GM20000 (cell line): ENCODE measurements at regions not wholly inside any gene's neighbourhood (a gene's known extent, or its start where the extent isn't known, plus 50 kb on each side); places are given as distances from the start of the nearest gene placed in this dataset.

Experiments used
- DNase-seq: peaks from one replicate; pipeline ENCODE4 v3.0.0; 2012; ENCODE audit warnings: low spot score
- TF ChIP-seq, protein P1 (sequence below): IDR thresholded peaks from 2 replicates; pipeline ENCODE4 v1.5.1; 2012; ENCODE audit warnings: mild to moderate bottlenecking, control low read depth; ENCODE audit errors: extremely low read depth, missing control alignments

GRCh38 chr5:155239803-155240202, 226.2 kb downstream of the KIF4B start:
- TF ChIP-seq, protein P1, sequence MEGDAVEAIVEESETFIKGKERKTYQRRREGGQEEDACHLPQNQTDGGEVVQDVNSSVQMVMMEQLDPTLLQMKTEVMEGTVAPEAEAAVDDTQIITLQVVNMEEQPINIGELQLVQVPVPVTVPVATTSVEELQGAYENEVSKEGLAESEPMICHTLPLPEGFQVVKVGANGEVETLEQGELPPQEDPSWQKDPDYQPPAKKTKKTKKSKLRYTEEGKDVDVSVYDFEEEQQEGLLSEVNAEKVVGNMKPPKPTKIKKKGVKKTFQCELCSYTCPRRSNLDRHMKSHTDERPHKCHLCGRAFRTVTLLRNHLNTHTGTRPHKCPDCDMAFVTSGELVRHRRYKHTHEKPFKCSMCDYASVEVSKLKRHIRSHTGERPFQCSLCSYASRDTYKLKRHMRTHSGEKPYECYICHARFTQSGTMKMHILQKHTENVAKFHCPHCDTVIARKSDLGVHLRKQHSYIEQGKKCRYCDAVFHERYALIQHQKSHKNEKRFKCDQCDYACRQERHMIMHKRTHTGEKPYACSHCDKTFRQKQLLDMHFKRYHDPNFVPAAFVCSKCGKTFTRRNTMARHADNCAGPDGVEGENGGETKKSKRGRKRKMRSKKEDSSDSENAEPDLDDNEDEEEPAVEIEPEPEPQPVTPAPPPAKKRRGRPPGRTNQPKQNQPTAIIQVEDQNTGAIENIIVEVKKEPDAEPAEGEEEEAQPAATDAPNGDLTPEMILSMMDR, result no peak
- DNase-seq, result no peak

GRCh38 chr5:155250596-155250995, 237.0 kb downstream of the KIF4B start:
- DNase-seq, result no peak
- TF ChIP-seq, protein P1, result no peak

DNA sequence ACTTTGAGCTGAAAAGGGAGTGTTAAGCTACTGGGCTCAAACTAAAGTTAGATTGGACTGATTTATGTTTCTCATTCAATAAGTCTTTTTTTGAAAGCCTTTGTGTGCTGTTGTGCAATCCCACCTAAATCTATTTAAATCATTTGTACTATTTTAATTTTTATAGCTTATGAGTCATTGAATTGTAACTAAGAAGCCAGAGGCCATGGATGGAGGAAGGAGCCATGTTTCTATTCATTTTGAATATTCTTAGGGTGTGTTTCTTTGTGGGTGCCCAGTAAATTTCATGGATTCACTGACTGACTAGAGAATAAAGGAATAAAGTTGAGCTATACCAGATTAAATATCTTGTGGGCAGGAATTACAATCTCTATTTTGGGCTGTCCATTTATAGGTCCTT, 238.5 kb downstream of the KIF4B start:
- TF ChIP-seq, protein P1, result no peak
- DNase-seq, result no peak

DNA sequence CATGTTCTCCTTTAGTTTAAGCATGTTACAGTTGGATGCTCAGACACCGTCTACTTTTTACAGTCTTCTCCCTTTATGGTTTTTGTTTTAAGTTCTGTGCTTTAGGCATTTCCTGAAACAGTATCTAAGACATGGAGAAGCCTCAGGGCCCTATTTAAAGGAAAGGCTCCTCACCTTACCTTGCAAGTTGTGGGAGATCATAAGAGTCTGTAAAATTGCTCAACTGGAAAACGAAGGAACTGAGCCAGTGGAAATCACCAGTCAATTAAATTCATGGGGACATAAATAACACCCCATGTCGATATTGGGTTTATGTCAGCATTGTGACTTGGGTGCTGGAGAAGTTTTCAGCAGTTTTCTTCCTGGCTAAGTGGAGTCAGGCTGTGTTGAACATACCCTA, 239.2 kb downstream of the KIF4B start:
- DNase-seq, result no peak
- TF ChIP-seq, protein P1, result no peak

DNA sequence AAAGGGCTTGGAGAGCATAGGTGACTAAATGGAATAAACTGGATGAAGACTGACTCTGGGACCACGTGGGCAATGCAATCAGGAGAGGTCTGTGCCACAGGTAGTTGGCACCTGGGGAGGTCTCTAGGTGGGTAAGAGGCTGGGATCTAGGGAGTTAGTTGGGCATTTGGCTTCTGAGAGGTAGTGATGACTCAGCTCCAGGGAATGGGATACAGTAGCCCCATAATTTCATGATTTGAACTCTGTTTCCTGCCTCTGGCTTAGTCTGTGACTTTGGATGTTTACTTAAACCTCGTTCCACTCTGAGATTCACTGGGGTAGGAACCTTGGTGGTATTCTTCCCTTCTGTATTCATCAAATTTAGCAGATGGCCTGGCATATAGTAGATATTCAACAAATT, 240.8 kb downstream of the KIF4B start:
- TF ChIP-seq, protein P1, result no peak

GRCh38 chr5:155258161-155258560, 244.6 kb downstream of the KIF4B start:
- TF ChIP-seq, protein P1, result no peak

More for the DNA sequence above, 240.8 kb downstream of the KIF4B start:
- DNase-seq, result no peak

GRCh38 chr5:155259648-155260047, 246.1 kb downstream of the KIF4B start:
- no peak for DNase-seq
- TF ChIP-seq, protein P1, result no peak

More at GRCh38 chr5:155258161-155258560, 244.6 kb downstream of the KIF4B start:
- no peak for DNase-seq

GRCh38 chr5:155260798-155261197, 247.2 kb downstream of the KIF4B start:
- no peak for DNase-seq

More at GRCh38 chr5:155260798-155261197, 247.2 kb downstream of the KIF4B start:
- TF ChIP-seq, protein P1, result no peak
